Endothelial cell of umbilical vein (primary cell): ENCODE measurements at regions not wholly inside any gene's neighbourhood (a gene's known extent, or its start where the extent isn't known, plus 50 kb on each side); places are given as distances from the start of the nearest gene placed in this dataset.

Experiments used
- BruUV-seq: library from RNA; stranded (reverse); fragments of 400-500 nt; replicated peaks from 2 replicates; lab custom pipeline; 2021; lab: Mats Ljungman, UMichigan
- CTCF ChIA-PET: fragments of 300-600, 350-600 bp; sonication (Branson Sonifier 250); formaldehyde crosslinking; loops from one replicate; lab custom pipeline; 2021; ENCODE audit warnings: antibody characterized with exemption, inconsistent platforms; lab: Charles Lee
- POLR2A ChIA-PET: fragments of 300-600, 350-600 bp; sonication (Branson Sonifier 250); formaldehyde crosslinking; loops from one replicate; lab custom pipeline; 2021; ENCODE audit warnings: antibody characterized with exemption, inconsistent platforms; lab: Charles Lee
- DNase-seq: peaks from one replicate; pipeline ENCODE4 v3.0.0-alpha.2; 2011; ENCODE audit warnings: low read depth, low spot score
- FAIRE-seq: peaks from 2 replicates; lab custom pipeline; 2011; peaks lifted over from hg19 to GRCh38; lab: Jason Lieb, UNC
- H2AFZ ChIP-seq: 2 replicates; pipeline ENCODE4 v1.6.0; 2012; ENCODE audit warnings: low read depth, low read length, control low read depth, inconsistent platforms
- H3K27ac ChIP-seq: 2 replicates; pipeline ENCODE4 v1.5.1; 2011; ENCODE audit warnings: low read depth, mild to moderate bottlenecking, control low read depth, low read length, moderate library complexity; ENCODE audit not compliant: insufficient read depth
- H3K27me3 ChIP-seq, 2 experiments: 2 replicates each; pipeline versions ENCODE4 v1.6.0 to v1.6.1; 2011; ENCODE audit warnings: low read length in 2 of 2, mixed read lengths in 1 of 2; ENCODE audit not compliant: control insufficient read depth in 2 of 2, insufficient read depth in 2 of 2
- H3K36me3 ChIP-seq, 2 experiments: 2 replicates in 1 of 2; 3 replicates in 1 of 2; pipeline ENCODE4 v1.5.1; 2011; ENCODE audit warnings: low read length in 2 of 2, mild to moderate bottlenecking in 1 of 2, moderate library complexity in 1 of 2; ENCODE audit not compliant: control insufficient read depth in 2 of 2, insufficient read depth in 2 of 2; ENCODE audit errors: extremely low read depth in 1 of 2
- H3K4me1 ChIP-seq: 3 replicates; pipeline ENCODE4 v1.5.1; 2011; ENCODE audit warnings: mild to moderate bottlenecking, low read length; ENCODE audit not compliant: control insufficient read depth, insufficient read depth; ENCODE audit errors: extremely low read depth
- H3K4me2 ChIP-seq: 2 replicates; pipeline ENCODE4 v1.6.1; 2011; ENCODE audit warnings: low read length, control low read depth, mixed read lengths; ENCODE audit not compliant: insufficient read depth
- H3K4me3 ChIP-seq, 3 experiments: fragments of 200-600 bp in 1 of 3; sonication (generic), shearing (Covaris generic) in 1 of 3; replicated peaks in 1 of 3; 2 replicates each; pipeline ENCODE4 v1.5.1; 2011 to 2016; ENCODE audit warnings: control low read depth in 3 of 3, low read length in 3 of 3, mild to moderate bottlenecking in 2 of 3, inconsistent platforms in 1 of 3, low read depth in 1 of 3, moderate library complexity in 1 of 3; ENCODE audit not compliant: insufficient read depth in 1 of 3
- H3K79me2 ChIP-seq: 2 replicates; pipeline ENCODE4 v1.6.0; 2012; ENCODE audit warnings: low read length, inconsistent platforms; ENCODE audit not compliant: control insufficient read depth, insufficient read depth
- H3K9ac ChIP-seq: replicated peaks from 2 replicates; pipeline ENCODE3; 2011; ENCODE audit warnings: low read length, control low read depth; ENCODE audit not compliant: insufficient read depth; ENCODE audit errors: extremely low read depth
- H3K9me1 ChIP-seq: replicated peaks from 3 replicates; pipeline ENCODE4 v1.6.0; 2011; ENCODE audit warnings: mild to moderate bottlenecking, low read length; ENCODE audit not compliant: control insufficient read depth, insufficient read depth; ENCODE audit errors: extremely low read depth
- H3K9me3 ChIP-seq: replicated peaks from 2 replicates; pipeline ENCODE4 v1.5.1; 2012; ENCODE audit warnings: low read length, inconsistent platforms; ENCODE audit not compliant: control insufficient read depth, insufficient read depth
- H4K20me1 ChIP-seq: replicated peaks from 2 replicates; pipeline ENCODE3; 2011; ENCODE audit warnings: mild to moderate bottlenecking, low read length; ENCODE audit not compliant: control insufficient read depth, insufficient read depth; ENCODE audit errors: extremely low read depth
- EZH2 ChIP-seq: IDR thresholded peaks from 2 replicates; pipeline ENCODE4 v1.6.1; 2012; ENCODE audit warnings: borderline replicate concordance, low read depth, mild to moderate bottlenecking, moderate library complexity, low read length, inconsistent platforms; ENCODE audit not compliant: severe bottlenecking
- FOS ChIP-seq: IDR thresholded peaks from 2 replicates; pipeline ENCODE4 v1.6.1; 2011; ENCODE audit warnings: mild to moderate bottlenecking, low read length, moderate library complexity, borderline replicate concordance; ENCODE audit not compliant: insufficient read depth
- GATA2 ChIP-seq: IDR thresholded peaks from 2 replicates; pipeline ENCODE4 v1.7.0; 2011; ENCODE audit warnings: low read depth, mild to moderate bottlenecking, moderate library complexity, mixed read lengths, low read length; ENCODE audit not compliant: insufficient read length, insufficient read depth
- JUN ChIP-seq: IDR thresholded peaks from 2 replicates; pipeline ENCODE4 v1.6.1; 2011; ENCODE audit warnings: borderline replicate concordance, low read depth; ENCODE audit not compliant: insufficient read length, insufficient read depth
- MYC ChIP-seq: IDR thresholded peaks from one replicate; pipeline ENCODE4 v1.6.1; 2011; ENCODE audit warnings: mild to moderate bottlenecking, low read depth, low read length
- POLR2A ChIP-seq: IDR thresholded peaks from 2 replicates; pipeline ENCODE4 v1.6.1; 2012; ENCODE audit warnings: low read depth, mild to moderate bottlenecking, control low read depth, low read length
- POLR2AphosphoS5 ChIP-seq: IDR thresholded peaks from 2 replicates; pipeline ENCODE4 v1.6.1; 2012; ENCODE audit warnings: low read depth, mild to moderate bottlenecking, control low read depth, low read length, moderate library complexity; ENCODE audit not compliant: insufficient read depth
- dilution Hi-C: fragments of 300-500 bp; cut with MboI; formaldehyde crosslinking; loops from one replicate; pipeline ENCODE4 v1.15.0; 2019; ENCODE audit warnings: low sequenced_read_pairs; ENCODE audit not compliant: extremely low pct_ligation_motif_present
- intact Hi-C: fragments of 100-400 bp; cut with micrococcal nuclease; formaldehyde crosslinking; loops from one replicate; pipeline ENCODE4 v1.10.0; 2022
- TF ChIP-seq, protein P1 (sequence below): IDR thresholded peaks from 2 replicates; pipeline ENCODE4 v1.6.1; 2011; ENCODE audit not compliant: insufficient read depth, insufficient read length
- TF ChIP-seq, protein P2 (sequence below), 2 donors: IDR thresholded peaks; 1 replicate in 1 of 2; 2 replicates in 1 of 2; pipeline ENCODE4 v1.5.1; 2011; ENCODE audit warnings: low read length in 2 of 2, mild to moderate bottlenecking in 2 of 2, moderate library complexity in 2 of 2, control low read depth in 1 of 2, inconsistent platforms in 1 of 2, low read depth in 1 of 2; ENCODE audit not compliant: insufficient read depth in 1 of 2; ENCODE audit errors: extremely low read depth in 1 of 2

DNA sequence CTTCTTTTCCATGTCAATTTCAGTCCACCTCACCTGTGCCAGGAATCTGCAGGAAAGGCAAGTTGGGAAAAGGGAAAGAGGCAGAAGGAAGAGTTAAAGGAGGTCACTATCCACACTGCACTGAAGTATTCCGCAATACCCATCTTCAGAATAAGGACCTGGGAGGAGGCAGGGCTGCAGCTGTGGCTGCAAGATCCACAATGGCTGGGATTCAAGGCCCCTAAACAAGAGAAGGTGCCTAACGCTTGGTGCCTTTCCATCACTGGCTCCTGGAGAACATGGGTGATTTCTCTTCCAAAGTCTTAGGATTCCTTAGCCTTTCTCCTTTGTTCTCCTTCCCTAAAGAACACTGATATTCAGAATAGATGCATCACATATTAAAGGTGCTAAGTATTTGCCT is 204.0 kb downstream of the GRIN2B start:
- Histone ChIP-seq H3K9me3 (no peaks in the 10 kb centered on the region), H3K9me1 (no peaks in the 10 kb centered on the region), H3K36me3 (no peaks in the 10 kb centered on the region), H3K4me1 (no peaks in the 10 kb centered on the region), H3K27me3 (no peaks in the 10 kb centered on the region), H4K20me1 (no peaks in the 10 kb centered on the region), H3K9ac (no peak overlapping the region), H2AFZ (no peak overlapping the region), H3K4me3 (no peak overlapping the region), H3K27ac (no peak overlapping the region), H3K79me2 (no peaks in the 10 kb centered on the region), H3K4me2 (no peak overlapping the region)
- ChIA-PET POLR2A (no interaction called here), CTCF (no interaction called here)
- no peak for DNase-seq
- BruUV-seq: no TSS peak
- no peak for FAIRE-seq
- TF ChIP-seq, protein P1, sequence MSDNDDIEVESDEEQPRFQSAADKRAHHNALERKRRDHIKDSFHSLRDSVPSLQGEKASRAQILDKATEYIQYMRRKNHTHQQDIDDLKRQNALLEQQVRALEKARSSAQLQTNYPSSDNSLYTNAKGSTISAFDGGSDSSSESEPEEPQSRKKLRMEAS: no peak
- TF ChIP-seq EZH2: no peak
- no peak for TF ChIP-seq POLR2A
- TF ChIP-seq JUN: no peak
- no peak for TF ChIP-seq POLR2AphosphoS5
- no peak for TF ChIP-seq GATA2
- TF ChIP-seq MYC: no peak
- no peak for TF ChIP-seq FOS
- TF ChIP-seq, protein P2, sequence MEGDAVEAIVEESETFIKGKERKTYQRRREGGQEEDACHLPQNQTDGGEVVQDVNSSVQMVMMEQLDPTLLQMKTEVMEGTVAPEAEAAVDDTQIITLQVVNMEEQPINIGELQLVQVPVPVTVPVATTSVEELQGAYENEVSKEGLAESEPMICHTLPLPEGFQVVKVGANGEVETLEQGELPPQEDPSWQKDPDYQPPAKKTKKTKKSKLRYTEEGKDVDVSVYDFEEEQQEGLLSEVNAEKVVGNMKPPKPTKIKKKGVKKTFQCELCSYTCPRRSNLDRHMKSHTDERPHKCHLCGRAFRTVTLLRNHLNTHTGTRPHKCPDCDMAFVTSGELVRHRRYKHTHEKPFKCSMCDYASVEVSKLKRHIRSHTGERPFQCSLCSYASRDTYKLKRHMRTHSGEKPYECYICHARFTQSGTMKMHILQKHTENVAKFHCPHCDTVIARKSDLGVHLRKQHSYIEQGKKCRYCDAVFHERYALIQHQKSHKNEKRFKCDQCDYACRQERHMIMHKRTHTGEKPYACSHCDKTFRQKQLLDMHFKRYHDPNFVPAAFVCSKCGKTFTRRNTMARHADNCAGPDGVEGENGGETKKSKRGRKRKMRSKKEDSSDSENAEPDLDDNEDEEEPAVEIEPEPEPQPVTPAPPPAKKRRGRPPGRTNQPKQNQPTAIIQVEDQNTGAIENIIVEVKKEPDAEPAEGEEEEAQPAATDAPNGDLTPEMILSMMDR (IDR thresholded peaks at IDR 0.05; ENCODE audit: extremely low read depth in 1 of 2, insufficient read depth in 1 of 2, low read depth in 1 of 2, low read length in 2 of 2): no peak
- dilution Hi-C loops (no loop called here), intact Hi-C loops (no loop called here)
